Neutrophil (primary cell): ENCODE measurements at regions not wholly inside any gene's neighbourhood (a gene's known extent, or its start where the extent isn't known, plus 50 kb on each side); places are given as distances from the start of the nearest gene placed in this dataset.
"Not testable (repeated sequence)": the region's sequence is repeated elsewhere in the genome, so short reads cannot be mapped to it uniquely, and the experiment has no call there.

Source experiments
- H3K27ac ChIP-seq: fragments of 200-600 bp; sonication (generic); 2 replicates; pipeline ENCODE4 v1.5.1; 2016; ENCODE audit warnings: mild to moderate bottlenecking, moderate library complexity
- H3K27me3 ChIP-seq: fragments of 200-600 bp; sonication (generic); 2 replicates; pipeline ENCODE4 v1.6.0; 2016; ENCODE audit warnings: mild to moderate bottlenecking
- H3K36me3 ChIP-seq: fragments of 200-600 bp; sonication (generic); 2 replicates; pipeline ENCODE4 v1.5.1; 2017
- H3K4me1 ChIP-seq, 2 experiments: fragments of 200-600 bp in 1 of 2; sonication (generic) in 1 of 2; 1 replicate in 1 of 2; 2 replicates in 1 of 2; pipeline versions ENCODE4 v1.5.1 to v1.6.1; 2013 to 2016; ENCODE audit warnings: low read depth in 1 of 2, low read length in 1 of 2, mild to moderate bottlenecking in 1 of 2, moderate library complexity in 1 of 2; ENCODE audit not compliant: control insufficient read depth in 1 of 2, insufficient read depth in 1 of 2
- H3K4me3 ChIP-seq, 2 experiments: fragments of 200-600 bp in 1 of 2; sonication (generic) in 1 of 2; 1 replicate in 1 of 2; 2 replicates in 1 of 2; pipeline ENCODE4 v1.5.1; 2013 to 2016; ENCODE audit warnings: low read depth in 1 of 2, low read length in 1 of 2, mild to moderate bottlenecking in 1 of 2, moderate library complexity in 1 of 2
- H3K9me3 ChIP-seq: fragments of 200-600 bp; sonication (generic); 2 replicates; pipeline ENCODE4 v1.5.1; 2016
- TF ChIP-seq, protein P1 (sequence below): fragments of 200-600 bp; sonication (generic); IDR thresholded peaks from 2 replicates; pipeline ENCODE4 v1.5.1; 2016; ENCODE audit warnings: antibody characterized with exemption

DNA sequence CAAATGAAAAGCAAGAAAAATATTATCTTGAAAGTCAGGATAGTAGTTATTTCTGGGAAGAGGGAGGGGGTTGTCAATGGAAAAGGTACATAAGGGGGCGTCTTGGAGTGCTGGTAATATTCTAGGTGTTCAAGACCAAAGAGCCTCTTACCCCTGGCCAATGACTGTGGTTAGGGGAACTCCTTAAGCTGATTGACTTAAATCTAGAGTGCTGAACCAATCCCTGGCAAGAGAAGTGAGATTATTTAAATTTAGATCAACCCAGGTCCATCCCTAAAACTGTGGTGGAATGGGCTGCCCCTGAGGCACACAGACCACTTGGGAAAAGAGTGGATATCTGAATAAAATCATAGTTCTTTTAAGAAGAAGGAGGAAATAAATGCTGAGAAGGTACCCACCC lies 174.1 kb downstream of the COPRS start:
- H3K4me3 ChIP-seq = no peak overlapping the region
- H3K36me3 ChIP-seq = no peaks in the 10 kb centered on the region
- peaks cover 7% of the 10 kb centered on the region in 2 experiments for H3K4me1 ChIP-seq
- no peak overlapping the region for H3K27ac ChIP-seq
- H3K27me3 ChIP-seq = no peaks in the 10 kb centered on the region
- TF ChIP-seq, protein P1, sequence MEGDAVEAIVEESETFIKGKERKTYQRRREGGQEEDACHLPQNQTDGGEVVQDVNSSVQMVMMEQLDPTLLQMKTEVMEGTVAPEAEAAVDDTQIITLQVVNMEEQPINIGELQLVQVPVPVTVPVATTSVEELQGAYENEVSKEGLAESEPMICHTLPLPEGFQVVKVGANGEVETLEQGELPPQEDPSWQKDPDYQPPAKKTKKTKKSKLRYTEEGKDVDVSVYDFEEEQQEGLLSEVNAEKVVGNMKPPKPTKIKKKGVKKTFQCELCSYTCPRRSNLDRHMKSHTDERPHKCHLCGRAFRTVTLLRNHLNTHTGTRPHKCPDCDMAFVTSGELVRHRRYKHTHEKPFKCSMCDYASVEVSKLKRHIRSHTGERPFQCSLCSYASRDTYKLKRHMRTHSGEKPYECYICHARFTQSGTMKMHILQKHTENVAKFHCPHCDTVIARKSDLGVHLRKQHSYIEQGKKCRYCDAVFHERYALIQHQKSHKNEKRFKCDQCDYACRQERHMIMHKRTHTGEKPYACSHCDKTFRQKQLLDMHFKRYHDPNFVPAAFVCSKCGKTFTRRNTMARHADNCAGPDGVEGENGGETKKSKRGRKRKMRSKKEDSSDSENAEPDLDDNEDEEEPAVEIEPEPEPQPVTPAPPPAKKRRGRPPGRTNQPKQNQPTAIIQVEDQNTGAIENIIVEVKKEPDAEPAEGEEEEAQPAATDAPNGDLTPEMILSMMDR = no peak
- H3K9me3 ChIP-seq = no peaks in the 10 kb centered on the region

DNA sequence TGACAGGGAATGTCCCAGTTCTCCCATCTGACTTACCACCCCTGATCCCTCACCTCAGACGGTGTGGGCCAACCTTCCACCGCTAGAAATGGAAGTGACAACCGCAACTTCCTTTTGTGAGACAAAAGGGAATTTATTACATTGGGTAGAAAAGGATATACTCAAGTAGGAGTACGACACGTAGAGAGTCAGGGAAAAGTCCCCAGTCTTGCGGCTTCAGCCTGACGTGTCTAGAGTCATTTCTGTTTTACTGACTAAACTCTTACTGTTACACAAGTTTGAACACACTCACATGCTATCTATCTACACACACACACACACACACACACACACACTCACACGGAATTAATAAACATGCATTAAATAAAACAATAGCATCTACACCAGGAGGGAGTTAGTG lies 178.9 kb downstream of the COPRS start:
- TF ChIP-seq, protein P1 = no peak
- H3K36me3 ChIP-seq = no peaks in the 10 kb centered on the region
- H3K27ac ChIP-seq = peak overlapping the region; percentile 67
- H3K4me3 ChIP-seq = no peak overlapping the region
- H3K27me3 ChIP-seq = no peaks in the 10 kb centered on the region
- peaks cover 25 to 36% of the 10 kb centered on the region in 2 experiments for H3K4me1 ChIP-seq
- H3K9me3 ChIP-seq = no peaks in the 10 kb centered on the region

DNA sequence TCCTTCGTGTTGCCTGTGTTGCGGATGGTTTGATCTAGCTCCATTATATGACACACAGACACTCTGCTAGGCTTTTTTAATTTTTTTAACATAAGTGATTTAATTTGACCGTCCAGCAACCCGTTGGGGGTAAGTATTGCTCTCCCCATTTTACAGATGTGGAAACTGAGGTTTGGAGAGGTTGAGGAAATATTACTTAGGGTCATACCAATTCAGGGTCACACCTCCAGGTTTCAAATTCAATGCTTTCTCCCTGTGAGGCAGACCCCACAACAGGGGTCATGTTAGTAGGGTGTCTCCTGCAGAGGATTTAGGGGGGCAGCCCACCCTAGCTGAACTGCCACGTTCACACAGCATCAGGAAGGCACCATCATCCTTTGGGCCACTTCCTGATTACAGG lies 179.4 kb downstream of the COPRS start:
- Histone ChIP-seq H3K27me3 (no peaks in the 10 kb centered on the region), H3K27ac (peak overlapping the region; percentile 67), H3K4me1 (peaks cover 25 to 36% of the 10 kb centered on the region in 2 experiments), H3K36me3 (no peaks in the 10 kb centered on the region), H3K4me3 (no peak overlapping the region), H3K9me3 (no peaks in the 10 kb centered on the region)
- TF ChIP-seq, protein P1 = no peak

DNA sequence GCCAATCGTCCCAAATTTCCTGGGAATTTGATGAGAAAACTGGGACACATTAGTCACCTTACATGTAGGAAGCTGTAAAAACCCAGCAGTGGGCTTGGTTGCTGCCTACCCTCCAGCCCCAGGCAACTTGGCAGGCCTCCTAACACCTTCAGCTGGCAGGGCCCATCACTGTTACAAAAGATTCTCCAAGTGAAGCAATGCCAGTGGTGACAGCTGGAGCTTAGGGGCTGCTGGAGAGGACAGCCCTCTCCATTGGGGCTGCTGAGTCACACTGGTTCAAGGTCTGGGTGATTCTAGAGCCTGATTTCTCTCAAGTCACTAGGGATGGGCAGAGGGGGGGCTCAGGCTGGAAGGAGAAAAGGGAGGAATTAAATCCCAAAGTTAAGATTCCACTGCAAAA lies 180.6 kb downstream of the COPRS start:
- H3K4me3 ChIP-seq = no peak overlapping the region
- no peaks in the 10 kb centered on the region for H3K9me3 ChIP-seq
- H3K27ac ChIP-seq = peak overlapping the region; percentile 67
- H3K36me3 ChIP-seq = no peaks in the 10 kb centered on the region
- TF ChIP-seq, protein P1 = no peak
- H3K4me1 ChIP-seq = peaks cover 25 to 36% of the 10 kb centered on the region in 2 experiments
- no peaks in the 10 kb centered on the region for H3K27me3 ChIP-seq

DNA sequence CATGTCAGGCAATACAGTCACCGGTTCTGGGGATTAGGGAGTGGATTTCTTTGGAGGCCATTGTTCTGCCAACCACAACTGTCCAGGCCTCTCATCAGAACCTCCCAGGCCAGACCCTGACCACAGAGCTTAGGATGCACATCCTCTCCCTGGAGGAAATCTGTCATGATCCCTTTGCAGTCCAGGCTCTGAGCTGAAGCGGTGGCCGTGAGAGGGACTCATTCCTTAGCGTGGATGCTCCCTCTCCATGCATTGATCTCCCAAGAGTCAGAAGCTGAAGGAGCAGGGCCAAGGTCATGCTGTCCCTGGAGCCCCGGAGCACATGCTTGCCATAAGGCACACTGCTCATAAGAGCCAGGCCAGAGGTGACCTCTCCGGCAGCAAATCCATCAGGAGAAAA lies 181.4 kb downstream of the COPRS start:
- no peak overlapping the region for H3K4me3 ChIP-seq
- no peaks in the 10 kb centered on the region for H3K9me3 ChIP-seq
- TF ChIP-seq, protein P1 = no peak
- no peak overlapping the region for H3K27ac ChIP-seq
- H3K27me3 ChIP-seq = no peaks in the 10 kb centered on the region
- peaks cover 31 to 42% of the 10 kb centered on the region in 2 experiments for H3K4me1 ChIP-seq
- no peaks in the 10 kb centered on the region for H3K36me3 ChIP-seq

DNA sequence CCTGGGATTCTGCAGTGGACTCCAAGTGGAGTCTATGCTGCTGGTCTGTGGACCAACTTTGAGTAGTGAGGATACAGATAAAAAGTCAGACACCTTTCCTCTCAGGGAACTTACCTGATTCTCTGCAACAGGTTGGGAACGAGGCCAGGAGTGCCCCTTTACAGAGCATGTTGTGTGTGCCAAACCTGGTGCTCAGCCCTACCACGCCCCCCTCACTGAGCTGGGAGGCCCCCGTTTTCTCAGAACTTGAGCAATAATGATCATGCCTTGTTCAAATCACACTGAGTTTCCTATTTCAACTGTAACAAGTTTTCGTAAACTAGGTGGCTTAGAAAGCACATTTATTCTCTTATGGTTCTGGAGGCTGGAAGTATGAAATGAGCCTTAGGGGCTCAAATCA lies 182.0 kb downstream of the COPRS start:
- TF ChIP-seq, protein P1 = no peak
- no peaks in the 10 kb centered on the region for H3K36me3 ChIP-seq
- peaks cover 33 to 46% of the 10 kb centered on the region in 2 experiments for H3K4me1 ChIP-seq
- H3K4me3 ChIP-seq = no peak overlapping the region
- no peaks in the 10 kb centered on the region for H3K9me3 ChIP-seq
- H3K27me3 ChIP-seq = no peaks in the 10 kb centered on the region
- no peak overlapping the region for H3K27ac ChIP-seq

DNA sequence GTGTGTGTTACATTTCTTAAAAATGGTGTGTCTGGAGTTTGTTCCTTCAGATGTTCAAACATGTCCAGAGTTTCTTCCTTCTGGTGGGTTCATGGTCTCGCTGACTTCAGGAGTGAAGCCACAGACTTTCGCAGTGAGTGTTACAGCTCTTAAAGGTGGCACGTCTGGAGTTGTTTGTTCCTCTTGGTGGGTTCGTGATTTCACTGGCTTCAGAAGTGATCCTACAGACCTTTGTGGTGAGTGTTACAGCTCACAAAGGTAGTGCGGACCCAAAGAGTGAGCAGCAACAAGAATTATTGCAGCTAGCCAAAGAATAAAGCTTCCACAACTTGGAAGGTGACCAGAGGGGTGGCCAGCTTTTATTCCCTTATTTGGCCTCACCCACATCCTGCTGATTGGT lies 183.7 kb downstream of the COPRS start:
- peaks cover 31 to 47% of the 10 kb centered on the region in 2 experiments for H3K4me1 ChIP-seq
- H3K9me3 ChIP-seq, H3K27me3 ChIP-seq, H3K4me3 ChIP-seq, H3K36me3 ChIP-seq: not testable (repeated sequence)
- peak overlapping the region; percentile 47 for H3K27ac ChIP-seq
